HL-60 (cell line): ENCODE measurements at regions not wholly inside any gene's neighbourhood (a gene's known extent, or its start where the extent isn't known, plus 50 kb on each side); places are given as distances from the start of the nearest gene placed in this dataset.

ENCODE experiments used
- DNase-seq, 2 experiments: peaks; one replicate each; pipeline ENCODE4 v3.0.0-alpha.2; 2010 to 2020; ENCODE audit warnings: low read depth in 1 of 2, low spot score in 1 of 2
- H3K27ac ChIP-seq: fragments of 250-450 bp; sonication (Bioruptor Pico); replicated peaks from 2 replicates; pipeline ENCODE4 v1.5.1; 2020; ENCODE audit warnings: mild to moderate bottlenecking, moderate library complexity
- H3K27me3 ChIP-seq: fragments of 250-450 bp; sonication (Bioruptor Pico); 2 replicates; pipeline ENCODE4 v1.5.1; 2021; ENCODE audit warnings: mild to moderate bottlenecking, moderate library complexity; ENCODE audit not compliant: insufficient read depth, poor library complexity, severe bottlenecking
- H3K4me3 ChIP-seq: replicated peaks from 2 replicates; pipeline ENCODE4 v1.5.1; 2011; ENCODE audit warnings: mild to moderate bottlenecking, control low read depth, low read length; ENCODE audit not compliant: insufficient read depth
- CTCF ChIP-seq: IDR thresholded peaks from one replicate; pipeline ENCODE4 v1.5.1; 2011; ENCODE audit warnings: low read length, control low read depth, inconsistent platforms; ENCODE audit not compliant: insufficient read depth
- GABPA ChIP-seq: IDR thresholded peaks from 2 replicates; pipeline ENCODE4 v1.6.1; 2012; ENCODE audit warnings: low read depth
- POLR2AphosphoS5 ChIP-seq: IDR thresholded peaks from 2 replicates; pipeline ENCODE4 v1.6.1; 2012; ENCODE audit warnings: low read depth
- REST ChIP-seq: IDR thresholded peaks from 2 replicates; pipeline ENCODE4 v1.6.1; 2012; ENCODE audit warnings: low read depth; ENCODE audit not compliant: insufficient replicate concordance
- SPI1 ChIP-seq: IDR thresholded peaks from 2 replicates; pipeline ENCODE4 v1.6.1; 2012; ENCODE audit warnings: low read depth, mild to moderate bottlenecking, borderline replicate concordance

- TF ChIP-seq CTCF (no peak), SPI1 (no peak)
- peaks cover 2% of the 10 kb centered on the region for H3K27me3 ChIP-seq
- no peak for DNase-seq
These were observed 270.7 kb downstream of the HRH4 start for GRCh38 chr18:24731158-24731557.

GRCh38 chr18:24731981-24732380 is 271.5 kb downstream of the HRH4 start:
- Histone ChIP-seq H3K27ac (no peak overlapping the region), H3K27me3 (peaks cover 2% of the 10 kb centered on the region), H3K4me3 (no peak overlapping the region)
- DNase-seq: no peak
- TF ChIP-seq REST (no peak), GABPA (no peak), SPI1 (no peak), POLR2AphosphoS5 (no peak), CTCF (no peak)

More at GRCh38 chr18:24731158-24731557, 270.7 kb downstream of the HRH4 start:
- no peak overlapping the region for H3K4me3 ChIP-seq
- H3K27ac ChIP-seq: no peak overlapping the region

GRCh38 chr18:24734058-24734457 is 273.6 kb downstream of the HRH4 start:
- peak in 1 of 2 experiments; percentile 22 for DNase-seq
- no peak for TF ChIP-seq POLR2AphosphoS5
- TF ChIP-seq CTCF: no peak
- no peak for TF ChIP-seq SPI1
- no peak for TF ChIP-seq REST
- no peak for TF ChIP-seq GABPA
- Histone ChIP-seq H3K27me3 (peaks cover 2% of the 10 kb centered on the region), H3K27ac (no peak overlapping the region), H3K4me3 (no peak overlapping the region)

DNA sequence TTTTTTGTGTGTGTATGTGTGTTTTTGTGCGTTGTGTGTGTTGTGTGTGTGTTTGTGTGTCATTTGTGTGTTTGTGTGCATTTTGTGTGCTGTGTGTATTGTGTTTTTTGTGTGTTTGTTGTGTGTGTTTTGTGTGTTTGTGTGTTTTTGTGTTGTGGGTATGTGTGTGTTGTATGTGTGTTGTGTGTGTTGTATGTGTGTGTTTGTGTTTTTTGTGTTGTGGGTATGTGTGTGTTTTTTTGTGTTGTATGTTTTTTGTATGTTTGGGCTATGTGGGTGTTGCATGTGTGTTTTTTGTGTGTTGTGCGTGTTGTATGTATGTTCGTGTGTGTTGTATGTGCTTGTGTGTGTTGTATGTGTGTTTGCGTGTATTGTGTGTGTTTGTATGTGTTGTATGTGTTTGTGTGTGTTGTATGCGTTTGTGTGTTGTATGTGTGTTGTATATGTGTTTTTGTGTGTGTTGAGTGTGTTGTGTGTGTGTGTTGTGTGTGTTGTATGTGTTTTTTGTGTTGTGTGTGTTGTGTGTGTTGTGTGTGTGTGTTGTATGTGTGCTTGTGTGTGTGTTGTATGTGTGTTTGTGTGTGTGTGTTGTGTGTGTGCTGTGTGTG is 275.3 kb downstream of the HRH4 start:
- no peak for DNase-seq
- no peak for TF ChIP-seq REST
- no peak for TF ChIP-seq SPI1
- no peak for TF ChIP-seq GABPA
- Histone ChIP-seq H3K4me3 (no peak overlapping the region), H3K27ac (no peak overlapping the region), H3K27me3 (peaks cover 2% of the 10 kb centered on the region)
